ENCODE measurements at regions not wholly inside any gene's neighbourhood (a gene's known extent, or its start where the extent isn't known, plus 50 kb on each side); places are given as distances from the start of the nearest gene placed in this dataset.
"Not testable (repeated sequence)": the region's sequence is repeated elsewhere in the genome, so short reads cannot be mapped to it uniquely, and the experiment has no call there.

DNA sequence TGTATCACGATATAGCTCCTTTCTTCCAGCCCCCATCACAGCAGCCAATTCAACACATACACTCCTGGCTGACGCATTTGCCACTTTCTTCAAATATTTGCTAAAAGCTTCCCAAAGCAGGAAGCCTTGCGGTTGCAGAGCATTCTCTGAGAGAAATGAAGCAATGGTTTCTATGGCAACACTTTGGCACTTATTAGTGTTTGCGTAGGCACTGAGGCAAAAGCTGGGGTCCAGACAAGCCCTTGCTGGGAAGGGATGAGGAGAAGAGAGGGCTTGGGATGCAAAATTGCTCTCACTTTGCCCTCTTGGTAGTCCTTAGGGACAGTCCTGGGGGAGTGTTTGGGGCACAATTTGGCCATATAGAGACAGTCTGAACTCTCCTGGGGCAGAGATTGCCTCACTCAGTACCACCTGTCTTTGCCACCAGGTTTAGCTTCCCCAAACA, 55.0 kb upstream of the PAK3 start:
- peak; percentile 85 for DNase-seq (ENCODE audit: low read depth)

DNA sequence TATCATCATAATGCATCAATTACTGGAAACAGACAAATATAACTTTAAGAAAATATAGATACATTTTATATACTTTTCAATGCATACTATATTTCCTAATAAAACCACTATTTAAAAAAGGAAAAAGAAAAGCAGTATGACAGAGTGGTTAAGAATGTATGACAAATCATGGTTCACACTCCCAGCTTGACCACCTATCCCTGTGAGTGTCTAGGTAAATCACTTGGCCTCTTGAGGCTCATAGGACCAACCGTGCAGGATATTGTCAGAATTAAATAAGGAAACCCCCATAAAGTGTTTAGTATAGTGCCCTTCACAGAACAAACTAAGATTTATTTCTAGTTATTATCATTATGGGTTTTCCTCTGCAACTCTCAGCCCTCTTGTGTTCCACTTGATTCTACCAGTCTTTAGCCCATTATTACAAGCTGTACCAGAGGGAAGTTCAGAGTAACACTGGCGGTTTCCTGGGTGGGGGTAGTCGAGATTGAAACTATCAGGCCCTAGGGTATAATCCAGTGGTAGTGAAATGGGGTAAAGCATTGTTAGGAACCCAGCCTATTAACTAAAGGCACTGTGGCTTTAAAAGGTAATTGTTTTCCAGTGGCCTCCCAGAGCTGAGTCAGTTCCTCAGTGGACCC, 55.5 kb upstream of the PAK3 start:
- peak; percentile 57 for DNase-seq (ENCODE audit: low read depth)

DNA sequence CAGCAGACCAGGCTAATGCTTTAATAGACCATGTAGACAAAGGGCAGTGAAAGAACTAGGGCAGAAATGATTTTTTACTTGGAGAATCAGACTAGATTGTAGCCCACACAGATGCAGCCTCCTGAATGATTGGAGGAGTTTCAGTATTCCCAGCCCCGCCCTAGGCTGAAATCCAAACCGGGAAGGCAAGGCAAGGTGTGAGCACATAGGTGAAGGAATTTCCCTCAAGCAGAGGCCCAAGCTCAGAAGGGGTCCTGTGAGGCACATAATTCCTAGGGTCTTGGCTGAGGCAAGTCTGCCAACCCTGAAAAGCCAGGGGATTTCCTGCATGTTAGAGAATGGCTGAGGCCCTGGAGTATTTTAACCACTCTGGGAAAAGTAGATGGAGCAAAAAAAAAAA, 56.4 kb upstream of the PAK3 start:
- no peak for DNase-seq (ENCODE audit: low read depth)

DNA sequence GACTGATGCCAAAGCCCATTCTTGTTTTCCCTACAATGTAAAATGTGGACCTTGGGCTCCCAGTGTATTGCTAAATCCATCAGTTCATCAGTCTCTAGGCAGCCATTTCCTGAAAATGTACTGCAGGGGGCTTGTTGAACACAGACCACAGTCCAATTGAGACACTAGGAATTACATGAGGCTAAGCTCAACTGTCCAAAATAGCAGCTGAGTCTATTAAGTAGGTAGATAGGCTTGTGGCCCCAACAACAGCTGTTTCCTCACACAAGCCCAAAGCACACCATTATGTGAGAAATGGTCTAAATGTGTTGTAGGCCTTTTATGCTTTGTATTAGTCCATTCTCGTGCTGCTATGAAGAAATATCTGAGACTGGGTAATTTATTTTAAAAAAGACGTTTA, 60.0 kb upstream of the PAK3 start:
- no peak for DNase-seq (ENCODE audit: low read depth)

DNA sequence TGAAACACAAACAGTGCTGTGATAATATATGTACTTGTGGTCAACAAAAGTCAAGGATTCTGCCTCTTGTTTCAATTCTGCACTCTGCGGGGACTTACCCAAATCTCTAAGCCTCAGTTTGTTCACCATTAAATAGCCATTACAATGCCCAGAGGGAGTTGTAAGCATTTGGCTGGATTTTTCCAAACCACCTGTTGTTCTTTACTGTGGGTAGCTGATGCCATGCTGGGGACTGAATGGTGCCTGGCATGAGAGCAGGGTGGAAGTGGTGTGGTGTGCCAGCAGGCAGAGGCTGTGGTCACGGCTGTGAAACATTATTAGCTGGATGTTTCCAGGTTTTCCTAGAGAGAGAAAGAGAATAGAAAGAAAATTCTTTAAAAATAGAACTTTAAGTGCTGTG, 60.7 kb upstream of the PAK3 start:
- no peak for DNase-seq (ENCODE audit: low read depth)

DNA sequence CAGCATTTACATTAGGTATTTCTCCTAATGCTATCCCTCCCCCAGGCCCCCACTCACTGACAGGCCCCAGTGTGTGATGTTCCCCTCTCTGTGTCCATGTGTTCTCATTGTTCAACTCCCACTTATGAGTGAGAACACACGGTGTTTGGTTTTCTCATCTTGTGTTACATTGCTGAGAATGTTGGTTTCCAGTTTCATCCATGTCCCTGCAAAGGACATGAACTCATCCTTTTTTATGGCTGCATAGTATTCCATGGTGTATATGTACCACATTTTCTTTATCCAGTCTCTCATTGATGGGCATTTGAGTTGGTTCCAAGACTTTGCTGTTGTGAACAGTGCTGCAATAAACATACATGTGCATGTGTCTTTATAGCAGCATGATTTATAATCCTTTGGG, 73.0 kb upstream of the PAK3 start:
- DNase-seq (ENCODE audit: low read depth): not testable (repeated sequence)

DNA sequence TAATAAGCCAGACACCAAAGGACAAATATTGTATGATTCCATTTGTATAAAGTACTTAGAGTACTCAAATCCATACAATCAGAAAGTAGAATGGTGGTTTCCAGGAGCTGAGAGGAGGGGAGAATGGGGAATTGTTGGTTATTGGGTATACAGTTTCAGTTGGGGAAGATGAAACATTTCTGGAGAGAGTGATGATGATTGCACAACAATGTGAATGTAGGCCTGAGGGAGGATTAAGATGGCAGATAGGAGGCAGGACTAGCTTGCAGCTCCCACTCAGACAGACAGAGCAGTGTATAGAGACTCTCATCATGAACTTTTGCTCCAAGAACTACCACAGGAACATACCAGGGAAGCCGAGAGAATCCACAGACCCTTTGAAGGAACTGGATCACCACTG, 75.7 kb upstream of the PAK3 start:
- peak; percentile 10 for DNase-seq (ENCODE audit: low read depth)

DNA sequence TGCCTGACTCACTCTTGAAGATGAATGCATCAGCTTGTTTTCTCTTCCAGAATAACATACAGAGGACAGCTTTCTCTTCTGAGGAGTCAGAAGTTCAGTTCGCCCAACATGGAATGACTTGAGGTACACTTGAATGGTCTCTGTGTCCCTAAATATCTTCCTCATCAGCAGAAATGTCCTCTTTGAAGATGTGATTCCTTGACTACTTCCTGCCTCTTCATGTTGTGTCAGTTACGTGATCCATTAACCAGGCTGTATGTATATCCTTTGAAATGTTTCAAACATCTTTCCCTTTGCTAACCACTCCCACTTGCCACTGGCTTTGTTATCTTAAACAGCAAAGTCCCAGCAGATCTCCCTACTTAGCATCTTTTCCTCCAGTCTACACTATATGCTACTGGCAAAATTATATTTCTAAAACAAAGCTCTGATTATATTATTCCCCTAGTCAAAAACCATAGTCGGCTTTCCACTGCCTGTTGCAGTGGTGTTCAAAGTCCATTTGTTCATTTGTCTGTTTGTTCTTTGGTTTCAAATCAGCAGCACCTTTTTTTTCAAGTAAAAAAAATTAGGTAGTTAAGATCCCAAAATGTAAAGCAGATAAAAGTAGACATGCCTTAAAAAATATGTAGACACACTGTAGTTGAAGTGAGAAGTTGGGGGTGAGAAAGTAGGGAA, 82.1 kb upstream of the PAK3 start:
- no peak for DNase-seq (ENCODE audit: low read depth)

DNA sequence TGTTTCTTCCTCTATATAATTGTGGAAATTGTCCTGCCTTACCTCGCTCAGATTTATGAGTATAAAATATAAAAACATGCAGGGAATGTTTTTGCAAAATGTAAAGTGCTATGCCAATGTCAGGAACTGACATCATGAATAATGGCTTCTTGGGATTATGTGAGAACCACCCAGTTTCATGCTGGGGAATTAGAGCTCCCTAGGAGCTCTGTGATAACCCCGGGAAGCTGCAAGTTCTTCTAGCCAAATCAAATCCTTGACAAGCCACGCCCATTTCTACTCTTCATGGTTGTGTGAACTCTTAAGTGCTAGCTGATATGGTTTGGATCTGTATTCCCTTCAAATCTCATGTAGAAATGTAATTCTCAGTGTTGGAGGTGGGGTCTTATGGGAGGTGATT, 85.9 kb upstream of the PAK3 start:
- DNase-seq (ENCODE audit: low read depth): no peak

DNA sequence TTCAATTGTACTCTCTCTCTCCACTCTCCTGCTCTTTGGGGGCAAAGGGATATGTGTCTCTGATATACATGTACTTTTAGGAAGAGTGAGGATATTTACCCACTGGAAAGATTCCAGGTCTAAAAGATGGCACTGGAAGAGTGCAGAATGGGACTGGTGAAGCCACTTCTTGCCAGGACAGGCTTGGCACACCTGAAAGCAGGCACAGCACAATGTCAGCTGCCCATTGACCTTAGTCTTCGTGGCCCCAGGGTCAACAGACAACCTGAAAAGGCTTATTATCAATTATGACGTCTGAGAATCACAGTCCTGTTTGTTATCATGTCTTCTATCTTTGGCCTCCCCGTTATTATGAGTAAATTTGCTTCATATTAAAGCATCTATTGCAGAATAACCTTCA, 86.7 kb upstream of the PAK3 start:
- DNase-seq (ENCODE audit: low read depth): no peak

DNA sequence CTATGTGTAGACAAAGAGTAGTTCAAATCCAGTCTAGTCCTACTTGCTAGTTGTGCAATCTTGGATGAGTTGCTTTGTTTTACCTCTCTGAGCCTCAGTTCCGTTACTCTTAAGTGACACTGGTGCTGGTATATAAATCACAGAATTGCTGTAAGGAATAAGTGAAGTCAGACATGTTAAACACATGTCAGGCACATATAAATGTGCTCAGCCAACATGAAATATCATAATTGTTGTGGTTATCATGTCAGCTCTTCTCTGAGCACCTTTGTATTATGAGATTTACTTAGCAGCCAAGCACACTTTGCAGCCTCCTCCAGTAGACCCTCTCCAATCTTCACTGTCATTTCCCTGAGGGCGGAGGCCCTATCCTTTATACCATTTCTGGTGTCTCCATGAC, 87.9 kb upstream of the PAK3 start:
- no peak for DNase-seq (ENCODE audit: low read depth)

DNA sequence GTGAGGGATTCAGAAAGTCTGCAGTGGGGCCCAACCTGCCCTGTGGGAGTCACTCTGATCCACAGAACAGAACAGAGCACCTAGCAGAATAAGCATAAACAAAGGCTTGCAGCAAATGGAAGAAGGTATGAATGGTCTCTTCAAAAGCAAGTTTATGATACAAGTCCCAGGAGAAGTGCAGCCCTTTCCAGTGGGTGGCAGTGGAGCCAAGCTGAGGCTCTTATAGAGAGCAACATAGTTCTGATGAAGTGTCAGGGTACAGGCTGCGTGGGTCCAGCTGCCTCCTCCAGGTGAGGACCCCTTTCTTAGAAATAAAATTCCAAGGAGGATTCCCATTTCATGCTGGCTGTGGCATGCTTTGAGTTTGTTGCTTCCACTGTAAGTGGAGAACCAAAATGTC, 88.8 kb upstream of the PAK3 start:
- DNase-seq (ENCODE audit: low read depth): no peak

DNA sequence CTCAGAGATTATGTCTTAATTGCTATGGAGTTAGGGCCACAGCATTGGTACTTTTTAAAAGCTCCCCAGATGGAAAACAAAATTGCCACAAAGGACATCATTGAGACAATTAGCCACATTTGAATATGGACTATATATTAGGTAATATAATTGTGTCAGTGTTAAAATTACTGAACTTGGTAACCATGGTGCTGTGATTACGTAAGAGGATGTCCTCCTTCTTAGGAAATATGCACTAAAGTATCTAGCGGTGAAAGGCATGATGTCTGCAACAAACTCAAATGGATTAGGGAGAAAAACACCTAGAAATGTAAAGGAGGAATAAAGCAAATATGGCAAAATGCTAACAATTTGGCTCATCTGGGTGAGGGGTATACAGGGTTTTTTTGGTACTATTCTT, 89.9 kb upstream of the PAK3 start:
- DNase-seq (ENCODE audit: low read depth): peak; percentile 17

DNA sequence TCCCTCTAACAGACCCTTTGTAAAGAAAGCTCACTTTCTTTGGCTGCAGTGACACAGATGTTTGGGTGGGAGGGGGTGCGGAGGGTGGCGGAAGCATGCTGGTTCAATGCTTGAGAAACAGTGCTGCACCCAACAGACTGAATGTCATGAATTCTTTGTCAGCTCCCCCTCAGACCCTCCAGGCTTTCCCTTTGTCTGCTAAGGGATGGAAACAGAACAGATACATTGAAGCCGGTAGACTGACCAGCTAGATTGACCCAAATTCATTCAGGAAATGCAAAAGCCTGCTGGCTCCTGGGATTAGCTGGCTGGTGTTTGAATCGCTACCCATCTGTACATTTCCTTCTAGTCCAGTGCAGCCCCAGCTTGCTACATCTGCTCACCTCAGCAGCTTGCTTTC, 90.8 kb upstream of the PAK3 start:
- DNase-seq (ENCODE audit: low read depth): no peak

DNA sequence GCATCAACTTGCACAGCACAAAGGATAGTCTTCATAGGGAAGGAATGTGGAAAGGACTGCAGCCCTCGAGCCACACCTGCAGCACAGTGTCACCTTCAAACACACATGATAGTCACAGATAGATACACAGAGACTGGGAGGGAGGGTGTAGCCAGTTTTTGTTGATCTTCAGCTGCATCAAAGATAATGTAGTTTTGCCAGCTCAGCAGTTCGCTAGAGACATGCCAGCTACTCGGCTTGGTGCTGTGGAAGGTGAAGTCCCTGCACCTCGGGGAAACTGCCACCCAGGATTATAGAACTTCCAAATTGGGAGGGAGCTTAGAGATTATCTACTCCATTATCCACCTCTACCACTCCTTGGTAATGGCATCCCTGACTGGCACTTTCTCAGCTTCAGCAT, 92.9 kb upstream of the PAK3 start:
- DNase-seq (ENCODE audit: low read depth): no peak

DNA sequence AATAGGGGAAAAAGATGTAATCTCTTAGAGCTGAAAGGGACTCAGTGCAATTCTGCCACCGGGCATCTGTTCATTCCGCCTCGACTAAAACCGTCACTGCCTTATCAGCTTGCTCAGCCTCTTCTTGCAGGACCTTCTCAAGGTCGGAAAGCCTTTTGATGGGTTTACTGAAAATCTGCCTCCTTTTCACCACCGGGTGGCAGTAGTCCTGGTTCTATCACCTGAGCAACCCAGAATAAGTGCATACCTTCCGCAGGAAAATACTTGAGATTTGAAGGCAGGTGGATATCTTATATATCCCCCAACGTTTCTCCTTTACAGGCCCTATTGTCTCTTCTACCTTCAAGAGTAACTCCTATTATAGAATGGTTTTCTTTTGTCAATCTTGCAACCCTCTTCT, 103.4 kb upstream of the PAK3 start:
- DNase-seq (ENCODE audit: low read depth): peak; percentile 25

DNA sequence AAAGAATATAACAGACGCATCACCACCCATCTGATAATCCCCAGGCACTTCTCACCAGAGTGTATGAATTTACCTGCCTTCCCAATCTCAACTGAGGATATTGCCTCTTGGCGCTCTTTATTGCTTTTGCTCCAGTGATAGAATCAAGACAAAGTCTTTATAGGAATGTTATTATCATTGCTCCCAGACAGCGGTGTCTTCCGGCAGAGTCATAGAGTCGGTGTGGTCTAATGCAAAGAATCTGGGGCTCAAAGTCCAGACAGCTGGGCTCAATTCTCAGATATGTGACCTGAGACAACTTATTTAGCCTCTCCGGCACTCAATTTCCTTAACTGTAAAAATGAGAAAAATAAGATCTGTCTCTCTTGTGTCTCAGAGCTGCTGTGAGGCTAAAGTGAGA, 106.1 kb upstream of the PAK3 start:
- no peak for DNase-seq (ENCODE audit: low read depth)

DNA sequence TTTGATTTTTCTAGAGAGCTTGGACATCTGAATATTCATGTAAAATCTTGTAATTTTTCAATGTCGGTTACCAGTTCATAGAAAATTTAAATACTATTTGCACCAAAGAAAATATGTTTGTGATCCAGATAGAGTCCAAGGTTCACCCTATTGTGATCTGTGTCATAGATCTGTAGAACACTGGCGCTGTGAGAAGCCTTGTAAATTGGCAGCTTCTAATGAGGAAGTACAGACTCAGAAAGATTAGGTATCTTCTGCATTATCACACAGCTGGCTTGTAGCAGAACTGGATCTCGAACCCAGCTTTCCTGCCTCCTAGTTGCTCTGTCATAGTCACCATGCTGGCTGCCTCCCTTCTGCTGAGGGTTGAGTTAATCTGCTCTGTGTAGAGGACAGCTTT, 106.5 kb upstream of the PAK3 start:
- DNase-seq (ENCODE audit: low read depth): no peak

DNA sequence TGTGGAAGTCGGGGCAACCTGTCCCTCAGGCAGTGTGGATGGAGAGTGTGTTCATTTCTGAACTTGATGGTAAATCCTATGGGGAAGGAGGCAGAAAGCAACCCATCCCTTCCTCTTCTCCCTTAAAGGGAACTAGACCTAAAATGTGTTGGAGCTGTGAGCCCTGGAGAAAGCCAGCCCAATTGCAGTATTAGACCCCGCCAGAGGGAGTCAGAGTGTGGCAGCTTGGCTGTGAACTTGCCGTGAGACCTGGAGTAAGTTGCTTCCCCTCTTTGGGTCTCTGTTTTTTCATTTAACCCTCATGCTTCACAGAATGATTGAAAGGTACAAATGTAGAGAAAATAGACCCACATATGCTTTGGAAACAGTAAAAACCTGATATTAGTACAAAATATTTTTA, 108.7 kb upstream of the PAK3 start:
- DNase-seq (ENCODE audit: low read depth): peak; percentile 5

DNA sequence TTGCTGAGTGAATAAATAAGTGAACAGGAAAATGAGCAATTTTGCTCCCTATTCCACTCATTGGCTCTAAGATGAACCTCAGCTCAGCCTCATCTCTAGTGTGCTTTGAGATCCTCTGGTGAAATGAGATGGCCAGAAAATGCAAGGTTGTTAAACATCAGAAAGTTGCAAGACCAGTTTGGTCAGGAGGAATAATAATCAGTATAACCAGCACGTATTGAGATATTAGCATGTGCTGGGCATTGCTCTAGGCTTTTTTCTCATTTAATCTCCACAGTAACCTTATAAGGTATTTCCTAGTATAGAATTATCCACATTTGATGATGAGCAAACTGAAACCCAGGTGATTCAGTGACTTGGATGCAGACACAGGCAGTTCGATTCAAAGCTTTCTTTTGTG, 110.5 kb upstream of the PAK3 start:
- DNase-seq (ENCODE audit: low read depth): no peak

DNA sequence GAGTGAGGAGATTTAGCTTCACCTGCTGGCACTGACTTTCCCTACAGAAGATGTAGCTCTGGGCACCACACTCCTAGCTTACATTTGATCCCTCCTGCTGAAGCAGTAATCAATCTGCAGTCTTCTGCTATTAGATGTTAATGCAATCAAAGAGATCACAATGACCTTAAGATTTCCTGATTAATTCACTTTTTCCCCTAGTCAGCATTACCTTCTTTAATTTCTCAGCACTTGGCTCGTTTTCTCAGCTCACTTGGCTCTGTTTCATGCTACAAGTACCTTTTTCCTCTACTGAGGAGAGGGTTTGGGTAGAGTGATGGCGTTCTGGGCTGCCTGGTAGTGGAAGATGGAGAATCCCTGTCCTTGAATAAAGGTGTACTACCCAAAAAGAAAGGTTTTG, 113.0 kb upstream of the PAK3 start:
- no peak for DNase-seq (ENCODE audit: low read depth)

DNA sequence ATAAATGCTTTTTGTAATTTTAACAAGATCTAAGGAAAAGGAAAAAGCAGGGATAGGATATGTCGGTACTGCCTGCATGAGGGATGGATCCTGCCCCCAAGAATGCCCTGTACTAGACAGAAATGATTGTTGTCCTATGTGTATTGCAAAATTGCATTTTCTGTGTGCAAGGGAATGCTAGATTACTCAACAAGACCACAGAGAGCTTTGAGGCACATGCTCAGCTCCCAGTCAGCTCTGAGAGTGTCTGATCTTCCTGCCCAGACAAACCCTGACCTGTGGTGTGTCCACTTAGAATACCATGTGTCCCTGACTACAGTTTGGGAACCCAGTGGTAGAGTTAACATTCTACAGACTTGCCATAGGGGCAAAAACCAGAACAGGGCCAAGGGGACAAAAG, 129.2 kb upstream of the PAK3 start:
- DNase-seq (ENCODE audit: low read depth): peak; percentile 40

DNA sequence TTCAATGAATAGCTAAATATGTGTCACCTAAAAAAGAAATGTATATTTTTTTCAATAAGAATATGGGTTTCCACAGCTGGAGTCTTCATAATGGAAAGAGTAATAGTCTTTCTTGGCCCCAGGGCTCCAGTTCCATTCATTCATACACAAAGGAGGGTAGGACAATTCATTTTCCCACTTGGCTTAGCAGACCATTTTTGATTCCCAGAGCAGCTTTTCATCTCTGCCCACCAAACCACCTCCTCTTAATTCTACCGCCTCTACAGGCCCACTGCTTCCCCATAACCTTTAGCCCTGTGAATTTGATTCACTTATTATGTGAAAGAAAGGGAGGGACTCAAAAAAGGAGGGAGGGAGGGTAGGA, 129.9 kb upstream of the PAK3 start:
- no peak for DNase-seq (ENCODE audit: low read depth)

DNA sequence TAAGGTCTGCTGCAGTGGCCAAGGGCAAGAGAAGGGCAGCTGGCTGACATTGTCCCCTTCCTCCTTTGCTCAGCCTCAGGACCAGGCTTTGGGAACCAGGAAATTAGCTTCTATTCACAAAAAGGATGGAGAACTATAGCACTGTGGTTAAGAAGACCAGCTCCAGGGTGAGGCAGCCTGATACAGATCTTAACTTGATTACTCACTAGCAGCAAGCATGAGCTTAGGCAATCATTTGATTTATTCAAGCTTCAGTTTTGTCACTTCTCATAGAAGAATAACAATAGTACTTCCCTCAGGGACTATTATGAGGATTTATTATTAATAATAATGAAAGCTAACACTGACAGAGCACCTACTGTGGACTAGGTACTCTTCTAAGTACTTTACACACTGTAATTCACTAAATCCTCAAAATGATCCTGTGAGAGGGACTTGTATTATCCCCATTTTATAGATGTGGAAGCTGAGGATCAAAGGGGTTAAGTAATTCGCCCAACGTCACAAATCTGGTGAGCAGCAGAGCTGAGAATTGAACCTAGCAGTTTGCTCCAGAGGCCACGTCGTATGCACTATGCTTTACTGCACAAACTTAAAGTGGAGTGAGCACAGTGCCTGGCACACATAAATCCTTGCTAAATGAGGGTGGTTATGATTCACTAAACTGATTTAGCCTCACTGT, 130.4 kb upstream of the PAK3 start:
- DNase-seq (ENCODE audit: low read depth): no peak
